ENCODE measurements at regions not wholly inside any gene's neighbourhood (a gene's known extent, or its start where the extent isn't known, plus 50 kb on each side); places are given as distances from the start of the nearest gene placed in this dataset.

- no peak for TF ChIP-seq CTCF (IDR thresholded peaks at IDR 0.05)
- TF ChIP-seq POLR2A (IDR thresholded peaks at IDR 0.05; ENCODE audit: low read depth), result no peak
- no peak for TF ChIP-seq POLR2AphosphoS5 (IDR thresholded peaks at IDR 0.05)
- no peak for TF ChIP-seq EP300 (IDR thresholded peaks at IDR 0.05)
Measured at GRCh38 chr1:61602663-61603062, 122.3 kb downstream of the TM2D1 start.

Measured in esophagus muscularis mucosa (tissue), 4 donors.